Endodermal cell (in vitro differentiated cells): ENCODE measurements at regions not wholly inside any gene's neighbourhood (a gene's known extent, or its start where the extent isn't known, plus 50 kb on each side); places are given as distances from the start of the nearest gene placed in this dataset.

ENCODE experiments used
- DNase-seq: peaks from one replicate; pipeline ENCODE4 v3.0.0-alpha.2; 2017
- H3K27ac ChIP-seq: 2 replicates; pipeline ENCODE4 v1.5.1; 2013; ENCODE audit warnings: mild to moderate bottlenecking, low read depth, low read length, moderate library complexity
- H3K27me3 ChIP-seq: 2 replicates; pipeline ENCODE4 v1.6.1; 2013; ENCODE audit warnings: mild to moderate bottlenecking, low read length, moderate library complexity; ENCODE audit not compliant: insufficient read depth, control insufficient read depth, poor library complexity, severe bottlenecking
- H3K36me3 ChIP-seq: 2 replicates; pipeline ENCODE4 v1.7.0; 2013; ENCODE audit warnings: mild to moderate bottlenecking, low read length, moderate library complexity; ENCODE audit not compliant: control insufficient read depth, insufficient read depth
- H3K4me1 ChIP-seq: one replicate; pipeline ENCODE4 v1.7.0; 2013; ENCODE audit warnings: low read length; ENCODE audit not compliant: control insufficient read depth, insufficient read depth
- H3K4me3 ChIP-seq: 2 replicates; pipeline ENCODE4 v1.5.1; 2013; ENCODE audit warnings: mild to moderate bottlenecking, low read length, moderate library complexity
- H3K9ac ChIP-seq: 2 replicates; pipeline ENCODE4 v1.6.1; 2013; ENCODE audit warnings: mild to moderate bottlenecking, low read length, moderate library complexity; ENCODE audit not compliant: poor library complexity, severe bottlenecking; ENCODE audit errors: extremely low read depth
- H3K9me3 ChIP-seq: 2 replicates; pipeline ENCODE4 v1.6.1; 2013; ENCODE audit warnings: mild to moderate bottlenecking, low read length, moderate library complexity; ENCODE audit not compliant: control insufficient read depth
- H3K27ac Mint-ChIP-seq: 2 replicates; pipeline ENCODE4 v1.8.0; 2020; ENCODE audit warnings: mixed read lengths
- H3K27me3 Mint-ChIP-seq: 2 replicates; pipeline ENCODE4 v1.8.0; 2021; ENCODE audit warnings: mild to moderate bottlenecking, mixed read lengths; ENCODE audit not compliant: insufficient read depth
- H3K36me3 Mint-ChIP-seq: 2 replicates; pipeline ENCODE4 v1.8.0; 2020; ENCODE audit warnings: low read depth, mixed read lengths
- H3K4me1 Mint-ChIP-seq: 2 replicates; pipeline ENCODE4 v1.8.0; 2020; ENCODE audit warnings: mixed read lengths
- H3K4me3 Mint-ChIP-seq: 2 replicates; pipeline ENCODE4 v1.8.0; 2020; ENCODE audit warnings: mild to moderate bottlenecking, moderate library complexity, mixed read lengths
- H3K9me3 Mint-ChIP-seq: 2 replicates; pipeline ENCODE4 v1.8.0; 2020; ENCODE audit warnings: mild to moderate bottlenecking, mixed read lengths
- CTCF ChIP-seq: fragments of 200-600 bp; sonication (generic); conservative IDR thresholded peaks from 2 replicates; pipeline ENCODE4 v1.5.0; 2021; ENCODE audit warnings: antibody characterized with exemption, mild to moderate bottlenecking
- WGBS, 2 experiments: methylation state at CpG; one replicate each; pipeline versions ENCODE4 v1.1.5 to v1.1.7; 2013; ENCODE audit warnings: missing lambda C conversion rate in 2 of 2, mixed read lengths in 1 of 2; ENCODE audit not compliant: insufficient coverage in 1 of 2, insufficient read length in 1 of 2; 5-methylcytosine and 5-hydroxymethylcytosine counted together

- H3K27ac Mint-ChIP-seq, result no peak overlapping the region
- Histone ChIP-seq H3K4me3 (no peak overlapping the region), H3K4me1 (no peaks in the 10 kb centered on the region), H3K36me3 (no peaks in the 10 kb centered on the region), H3K27me3 (no peaks in the 10 kb centered on the region), H3K27ac (no peak overlapping the region), H3K9me3 (no peaks in the 10 kb centered on the region), H3K9ac (no peak overlapping the region)
- no peaks in the 10 kb centered on the region for H3K27me3 Mint-ChIP-seq
- no peak overlapping the region for H3K4me3 Mint-ChIP-seq
- no peak for TF ChIP-seq CTCF
- H3K9me3 Mint-ChIP-seq, result no peaks in the 10 kb centered on the region
- DNase-seq, result no peak
- WGBS, 2 experiments, result 84% methylated on average over 2 of the region's 2 CpGs; no CpG with 5 or more reads in 1 of the 2 experiments
- H3K36me3 Mint-ChIP-seq, result no peaks in the 10 kb centered on the region
- no peaks in the 10 kb centered on the region for H3K4me1 Mint-ChIP-seq
Measured at GRCh38 chr1:95431235-95431634, 197.2 kb downstream of the RWDD3 start.

GRCh38 chr1:95435611-95436010 lies 201.6 kb downstream of the RWDD3 start:
- no peak for DNase-seq
- Histone ChIP-seq H3K4me3 (no peak overlapping the region), H3K27ac (no peak overlapping the region), H3K9me3 (no peaks in the 10 kb centered on the region), H3K27me3 (no peaks in the 10 kb centered on the region), H3K36me3 (no peaks in the 10 kb centered on the region), H3K9ac (no peak overlapping the region), H3K4me1 (no peaks in the 10 kb centered on the region)
- no peaks in the 10 kb centered on the region for H3K36me3 Mint-ChIP-seq
- H3K4me3 Mint-ChIP-seq, result no peak overlapping the region
- H3K4me1 Mint-ChIP-seq, result peaks cover 18% of the 10 kb centered on the region
- H3K9me3 Mint-ChIP-seq, result no peaks in the 10 kb centered on the region
- 98 to 100% methylated on average over 2 to 3 of the region's 3 CpGs for WGBS, 2 experiments
- H3K27me3 Mint-ChIP-seq, result no peaks in the 10 kb centered on the region
- no peak overlapping the region for H3K27ac Mint-ChIP-seq
- TF ChIP-seq CTCF, result no peak

- no peak overlapping the region for H3K9ac ChIP-seq
- H3K36me3 ChIP-seq, result no peaks in the 10 kb centered on the region
- H3K27ac Mint-ChIP-seq, result no peak overlapping the region
- no peaks in the 10 kb centered on the region for H3K9me3 ChIP-seq
- no peaks in the 10 kb centered on the region for H3K27me3 ChIP-seq
- DNase-seq, result no peak
- H3K4me3 Mint-ChIP-seq, result no peak overlapping the region
- no peaks in the 10 kb centered on the region for H3K36me3 Mint-ChIP-seq
- no peak overlapping the region for H3K27ac ChIP-seq
- H3K9me3 Mint-ChIP-seq, result no peaks in the 10 kb centered on the region
- no peaks in the 10 kb centered on the region for H3K27me3 Mint-ChIP-seq
- no peak overlapping the region for H3K4me3 ChIP-seq
- TF ChIP-seq CTCF, result no peak
- WGBS, 2 experiments, result 73% methylated on average over 3 of the region's 3 CpGs; no CpG with 5 or more reads in 1 of the 2 experiments
- no peaks in the 10 kb centered on the region for H3K4me1 ChIP-seq
- peaks cover 18% of the 10 kb centered on the region for H3K4me1 Mint-ChIP-seq
Measured at GRCh38 chr1:95437011-95437410, 203.0 kb downstream of the RWDD3 start.
